T-helper 2 cell treated with Interferon-gamma antibody and Interleukin-4, amounts not matched to agents 100 ng/mL and 5 ng/mL, for 36 hours (primary cell): ENCODE measurements at regions not wholly inside any gene's neighbourhood (a gene's known extent, or its start where the extent isn't known, plus 50 kb on each side); places are given as distances from the start of the nearest gene placed in this dataset.
"Not testable (repeated sequence)": the region's sequence is repeated elsewhere in the genome, so short reads cannot be mapped to it uniquely, and the experiment has no call there.

ENCODE experiments used
- intact Hi-C: fragments of 100-400 bp; cut with micrococcal nuclease; formaldehyde crosslinking; loops from one replicate; pipeline ENCODE4 v1.15.1; 2023

DNA sequence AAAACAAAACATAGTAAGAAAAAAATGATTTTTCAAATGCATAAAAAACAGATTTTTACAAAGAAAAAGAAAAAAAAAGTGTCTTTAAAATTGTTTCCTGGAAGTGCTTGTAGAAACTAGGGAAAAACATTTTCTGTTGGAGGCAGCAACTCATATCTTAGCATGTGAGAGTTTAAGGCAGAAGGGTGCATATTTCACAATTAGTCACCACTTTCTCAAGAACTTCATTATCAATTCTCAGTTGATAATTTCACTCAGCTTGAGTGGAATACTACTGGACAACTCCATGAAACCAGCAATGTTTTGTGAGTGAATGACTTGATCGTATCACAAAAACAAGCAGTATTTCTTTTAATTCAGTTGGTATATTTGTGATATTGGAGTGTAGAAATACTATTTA is 508.3 kb upstream of the DAB2 start:
- intact Hi-C loops, result no loop called here

DNA sequence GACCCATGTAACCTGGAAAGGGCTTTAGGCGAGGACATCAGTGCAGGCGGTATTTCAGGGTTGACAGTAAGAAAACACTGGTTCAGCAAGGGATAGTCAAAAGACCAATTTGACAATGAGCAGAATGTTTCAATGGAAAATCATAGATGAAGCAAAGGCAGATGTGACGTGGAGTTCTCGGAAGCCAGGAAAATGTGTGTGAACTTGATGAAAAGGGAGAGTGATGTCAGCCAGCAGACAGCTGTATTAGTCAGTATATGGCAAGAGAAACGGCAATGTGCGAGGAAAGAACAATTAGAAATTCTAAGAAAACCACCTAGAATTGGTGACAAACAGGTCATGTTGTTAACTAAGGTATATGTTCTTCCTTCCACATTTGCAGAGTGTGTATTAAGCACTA is 503.9 kb upstream of the DAB2 start:
- intact Hi-C loops, result no loop called here

- intact Hi-C loops, result no loop called here
These were observed 495.1 kb upstream of the DAB2 start for GRCh38 chr5:39919876-39920275.

DNA sequence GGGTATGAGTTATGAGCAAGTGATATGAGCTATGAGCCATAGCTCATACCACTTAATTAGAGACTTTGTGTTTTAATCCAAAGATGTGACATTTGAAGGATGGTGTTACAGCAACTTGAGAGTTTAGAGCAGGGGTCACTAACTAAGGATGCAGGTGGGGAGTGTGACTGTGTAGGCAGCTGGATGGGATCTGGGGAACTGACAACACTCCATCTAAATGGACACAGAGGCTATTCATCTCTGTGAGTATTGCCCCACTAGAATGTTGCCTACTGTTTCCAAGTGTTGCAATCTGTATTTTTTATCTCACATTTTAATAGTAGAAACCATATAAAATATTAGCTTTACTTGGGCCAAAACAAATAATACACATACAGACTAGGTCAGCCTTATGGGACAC is 488.1 kb upstream of the DAB2 start:
- intact Hi-C loops, result no loop called here

- intact Hi-C loops, result not testable (repeated sequence)
These were observed 482.6 kb upstream of the DAB2 start for GRCh38 chr5:39907267-39907951.

- intact Hi-C loops, result no loop called here
These were observed 481.4 kb upstream of the DAB2 start for GRCh38 chr5:39906146-39906545.

DNA sequence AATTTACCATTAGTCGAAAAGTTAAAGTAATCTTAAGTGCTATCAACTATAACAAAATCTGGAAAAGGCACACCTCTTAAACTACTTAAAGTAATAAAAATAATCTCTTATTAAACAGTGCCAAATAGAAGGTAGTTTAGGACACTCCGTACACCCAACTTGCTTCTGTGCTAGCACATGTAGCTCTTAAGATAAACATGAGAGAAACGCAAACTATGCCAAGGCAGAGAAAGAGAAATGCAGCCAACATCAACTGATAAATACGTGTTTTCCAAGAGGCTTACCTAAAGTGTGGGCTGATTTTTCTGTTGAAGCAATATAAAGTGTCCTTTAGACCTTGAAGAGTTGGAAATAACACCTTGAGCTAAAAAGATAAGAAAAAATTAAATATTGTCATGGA is 480.6 kb upstream of the DAB2 start:
- intact Hi-C loops, result no loop called here

DNA sequence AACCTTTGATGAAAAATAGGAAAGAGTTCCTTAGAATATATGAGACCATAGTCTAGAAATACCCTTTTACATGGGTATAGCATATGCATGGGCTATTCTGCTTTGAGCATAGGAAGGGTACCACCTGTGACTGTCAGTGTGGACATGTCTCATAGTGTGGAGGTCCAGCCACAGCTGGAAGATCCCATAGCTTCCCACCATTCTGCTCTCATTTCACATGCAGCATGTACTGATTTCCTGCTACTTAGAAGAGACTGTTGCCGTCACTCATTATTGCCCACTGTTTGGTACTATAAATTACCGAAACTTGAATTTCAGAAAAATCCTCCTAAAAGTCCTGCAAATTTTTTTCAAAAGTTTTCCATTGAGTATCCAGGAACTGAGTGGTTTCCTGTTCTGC is 477.8 kb upstream of the DAB2 start:
- intact Hi-C loops, result no loop called here

GRCh38 chr5:39898731-39899130 is 474.0 kb upstream of the DAB2 start:
- intact Hi-C loops, result no loop called here

DNA sequence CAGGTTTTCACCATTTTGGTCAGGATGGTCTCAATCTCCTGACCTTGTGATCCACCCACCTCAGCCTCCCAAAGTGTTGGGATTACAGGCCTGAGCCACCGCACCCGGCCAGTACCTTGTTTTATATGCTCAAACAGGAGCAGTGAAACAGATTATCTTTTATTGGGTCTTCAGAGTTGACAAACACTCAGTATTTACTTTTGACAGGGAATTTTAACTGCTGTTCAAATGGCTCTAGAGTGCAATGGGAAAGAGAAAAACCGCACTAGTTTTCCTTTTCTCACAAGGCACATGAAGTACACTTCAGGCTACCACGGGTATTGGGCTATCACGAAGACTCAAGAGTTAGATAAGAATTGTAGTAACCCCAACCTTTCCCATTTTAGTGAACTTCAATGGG is 471.9 kb upstream of the DAB2 start:
- intact Hi-C loops, result no loop called here

DNA sequence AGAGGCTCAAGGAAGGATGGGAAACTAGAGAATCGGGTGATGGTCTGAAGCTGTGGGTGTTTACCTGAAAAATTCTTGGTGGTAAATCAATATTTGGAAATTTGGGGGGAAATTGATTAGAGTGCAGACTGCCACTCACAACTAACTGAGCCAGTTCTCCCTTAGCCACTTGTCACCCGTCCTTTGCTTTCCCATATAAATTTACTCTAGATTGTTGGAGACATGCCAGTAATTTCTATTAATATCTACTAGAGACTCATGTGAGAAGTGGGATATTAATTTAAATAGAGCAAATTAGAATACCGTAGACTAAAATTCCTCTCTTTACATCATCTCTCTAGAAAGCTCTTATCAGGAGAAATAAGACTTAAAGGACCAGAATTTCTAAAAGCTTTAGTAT is 471.3 kb upstream of the DAB2 start:
- intact Hi-C loops, result no loop called here

- intact Hi-C loops, result no loop called here
These were observed 467.9 kb upstream of the DAB2 start for GRCh38 chr5:39892708-39893107.

GRCh38 chr5:39891376-39891775 is 466.6 kb upstream of the DAB2 start:
- intact Hi-C loops, result no loop called here

DNA sequence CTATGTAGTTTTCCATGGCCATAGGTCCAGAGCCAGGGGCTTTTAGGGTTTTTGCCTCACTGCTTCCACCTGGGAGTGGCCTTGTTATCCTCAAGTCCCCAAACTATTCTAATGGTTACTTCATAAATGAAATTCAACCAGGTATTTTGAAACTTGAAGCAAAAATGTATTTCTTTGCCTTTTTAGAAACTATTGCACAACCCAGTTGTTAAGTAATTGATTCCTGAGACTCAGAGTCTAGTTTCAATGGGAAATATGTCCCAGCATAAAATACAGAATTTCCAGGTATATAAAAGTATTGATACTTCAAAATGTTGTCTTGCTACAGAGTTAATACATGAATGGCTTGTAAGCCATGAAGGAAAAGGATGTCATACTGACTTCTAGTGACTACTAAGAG is 456.2 kb upstream of the DAB2 start:
- intact Hi-C loops, result no loop called here

GRCh38 chr5:39877479-39877878 is 452.7 kb upstream of the DAB2 start:
- intact Hi-C loops, result no loop called here

- intact Hi-C loops, result no loop called here
These were observed 451.4 kb upstream of the DAB2 start for GRCh38 chr5:39876146-39876545.

- intact Hi-C loops, result no loop called here
These were observed 445.4 kb upstream of the DAB2 start for GRCh38 chr5:39870137-39870536.

GRCh38 chr5:39869396-39869795 is 444.6 kb upstream of the DAB2 start:
- intact Hi-C loops, result no loop called here

- intact Hi-C loops, result no loop called here
These were observed 443.1 kb upstream of the DAB2 start for GRCh38 chr5:39867923-39868322.

DNA sequence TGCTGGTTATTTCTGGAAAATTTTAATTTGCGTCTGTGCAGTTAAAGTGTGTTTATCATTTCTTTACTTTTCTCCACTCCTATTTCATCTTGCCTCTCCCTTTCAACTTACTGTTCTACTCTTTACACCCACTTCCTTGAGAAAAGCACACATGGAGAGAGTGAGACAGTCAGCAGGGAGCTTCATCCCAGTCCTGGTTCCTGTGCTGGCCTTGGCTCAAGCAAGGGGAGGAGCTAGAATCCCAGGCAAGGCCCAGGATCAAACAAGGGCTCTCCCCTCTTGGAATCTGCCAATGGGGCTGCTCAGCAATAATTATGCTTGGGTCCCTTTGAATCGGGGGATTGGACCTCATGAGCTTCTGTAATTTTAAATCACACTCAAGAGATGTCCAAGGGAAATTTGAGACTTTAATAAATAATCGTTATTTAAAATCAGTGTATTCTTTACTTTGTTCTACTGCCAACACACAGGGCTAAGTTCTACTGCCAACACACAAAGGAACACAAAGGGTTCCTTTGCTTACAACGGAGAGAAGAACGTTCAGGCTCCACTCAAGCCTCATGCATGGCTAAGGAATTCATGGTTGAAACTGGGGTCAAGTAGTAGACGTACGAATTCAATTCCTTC is 439.3 kb upstream of the DAB2 start:
- intact Hi-C loops, result no loop called here

DNA sequence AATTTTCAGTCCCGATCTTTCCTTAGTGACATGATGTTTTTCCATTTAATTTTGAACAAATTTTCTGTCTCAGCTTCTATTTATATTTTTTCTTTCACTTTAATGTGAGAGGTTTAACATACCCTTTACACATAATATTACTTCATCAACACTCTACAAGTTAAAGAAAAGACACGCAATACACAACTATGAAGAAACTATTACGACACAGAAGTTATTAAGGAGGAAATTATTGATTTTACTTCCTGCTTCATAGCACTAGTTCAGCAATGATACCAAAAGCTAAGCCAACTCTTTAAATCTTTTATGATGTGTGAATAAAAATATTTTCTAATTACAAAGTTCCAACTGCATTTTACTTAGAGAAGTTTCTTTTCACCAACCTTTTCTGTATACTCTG is 432.3 kb upstream of the DAB2 start:
- intact Hi-C loops, result no loop called here

GRCh38 chr5:39854771-39855410 is 430.1 kb upstream of the DAB2 start:
- intact Hi-C loops, result no loop called here

GRCh38 chr5:39850291-39850690 is 425.5 kb upstream of the DAB2 start:
- intact Hi-C loops, result no loop called here
